ENCODE measurements at regions not wholly inside any gene's neighbourhood (a gene's known extent, or its start where the extent isn't known, plus 50 kb on each side); places are given as distances from the start of the nearest gene placed in this dataset.

- Histone ChIP-seq H3K27me3 (replicated peaks in 1 of 7) (no peaks in the 10 kb centered on the region), H3K27ac (no peak overlapping the region), H3K4me1 (no peaks in the 10 kb centered on the region), H3K36me3 (no peaks in the 10 kb centered on the region), H3K4me3 (no peak overlapping the region), H3K9me3 (peaks cover 0 to 5% (median 0%) of the 10 kb centered on the region in 8 donors)
- DNase-seq, result no peak
- intact Hi-C loops (cut with DNase I; ENCODE audit: low total_unique reads), result no loop called here
- no peak for TF ChIP-seq CTCF (IDR thresholded peaks at IDR 0.05 in 8 of 11, conservative IDR thresholded peaks at IDR 0.05 in 3 of 11)
- TF ChIP-seq POLR2AphosphoS5 (IDR thresholded peaks at IDR 0.05), result no peak
- TF ChIP-seq POLR2A (IDR thresholded peaks at IDR 0.05), result no peak
- 67 to 82% (median 76%) methylated on average over 1 of the region's 1 CpG for WGBS, 5 donors
Observed at GRCh38 chr12:25875661-25876060, 82.8 kb upstream of the RASSF8 start.

GRCh38 chr12:25876383-25877045 lies 82.0 kb upstream of the RASSF8 start:
- no peaks in the 10 kb centered on the region for H3K27me3 ChIP-seq (replicated peaks in 1 of 7)
- no peak for TF ChIP-seq POLR2AphosphoS5 (IDR thresholded peaks at IDR 0.05)
- TF ChIP-seq POLR2A (IDR thresholded peaks at IDR 0.05), result no peak
- no peak for TF ChIP-seq CTCF (IDR thresholded peaks at IDR 0.05 in 8 of 11, conservative IDR thresholded peaks at IDR 0.05 in 3 of 11)
- no peaks in the 10 kb centered on the region for H3K36me3 ChIP-seq
- H3K4me1 ChIP-seq, result no peaks in the 10 kb centered on the region
- no peak overlapping the region for H3K27ac ChIP-seq
- peaks cover 0 to 5% (median 0%) of the 10 kb centered on the region in 8 donors for H3K9me3 ChIP-seq
- 57 to 77% (median 72%) methylated on average over 2 of the region's 2 CpGs for WGBS, 5 donors
- H3K4me3 ChIP-seq, result no peak overlapping the region
- no peak for DNase-seq
- intact Hi-C loops (cut with DNase I; ENCODE audit: low total_unique reads), result no loop called here

GRCh38 chr12:25877446-25877845 lies 81.0 kb upstream of the RASSF8 start:
- intact Hi-C loops (cut with DNase I; ENCODE audit: low total_unique reads), result no loop called here
- H3K9me3 ChIP-seq, result peaks cover 0 to 5% (median 0%) of the 10 kb centered on the region in 8 donors
- DNase-seq, result no peak
- H3K27ac ChIP-seq, result no peak overlapping the region
- 91 to 98% (median 95%) methylated on average over 1 of the region's 1 CpG for WGBS, 5 donors
- no peaks in the 10 kb centered on the region for H3K4me1 ChIP-seq
- no peak overlapping the region for H3K4me3 ChIP-seq
- TF ChIP-seq CTCF (IDR thresholded peaks at IDR 0.05 in 8 of 11, conservative IDR thresholded peaks at IDR 0.05 in 3 of 11) (no peak), POLR2AphosphoS5 (IDR thresholded peaks at IDR 0.05) (no peak), POLR2A (IDR thresholded peaks at IDR 0.05) (no peak)
- no peaks in the 10 kb centered on the region for H3K27me3 ChIP-seq (replicated peaks in 1 of 7)
- H3K36me3 ChIP-seq, result no peaks in the 10 kb centered on the region

- no peaks in the 10 kb centered on the region for H3K27me3 ChIP-seq (replicated peaks in 1 of 7)
- no peak overlapping the region for H3K27ac ChIP-seq
- whole genome bisulfite sequencing, 5 donors, result 76 to 94% (median 84%) methylated on average over 1 of the region's 1 CpG
- H3K4me1 ChIP-seq, result no peaks in the 10 kb centered on the region
- H3K4me3 ChIP-seq, result no peak overlapping the region
- intact Hi-C loops (cut with DNase I; ENCODE audit: low total_unique reads), result no loop called here
- no peaks in the 10 kb centered on the region for H3K36me3 ChIP-seq
- TF ChIP-seq CTCF (IDR thresholded peaks at IDR 0.05 in 8 of 11, conservative IDR thresholded peaks at IDR 0.05 in 3 of 11) (no peak), POLR2AphosphoS5 (IDR thresholded peaks at IDR 0.05) (no peak), POLR2A (IDR thresholded peaks at IDR 0.05) (no peak)
- H3K9me3 ChIP-seq, result peaks cover 0 to 5% (median 0%) of the 10 kb centered on the region in 8 donors
- DNase-seq, result no peak
Observed at GRCh38 chr12:25882266-25882665, 76.2 kb upstream of the RASSF8 start.

All from spleen (tissue), 11 donors.